GM23338 (cell line): ENCODE measurements at regions not wholly inside any gene's neighbourhood (a gene's known extent, or its start where the extent isn't known, plus 50 kb on each side); places are given as distances from the start of the nearest gene placed in this dataset.

ENCODE experiments used
- ATAC-seq: fragments of 200-7000 bp; cut with Tn5 transposase; 3 replicates; pipeline ENCODE4 v1.9.1; 2020
- DNase-seq: peaks from one replicate; pipeline ENCODE4 v3.0.0-alpha.2; 2015; ENCODE audit warnings: low spot score
- H2AFZ ChIP-seq: fragments of 200-600 bp; sonication (generic); 2 replicates; pipeline ENCODE4 v1.8.0; 2016; ENCODE audit warnings: antibody characterized with exemption, mild to moderate bottlenecking, moderate library complexity
- H3F3A ChIP-seq: fragments of 200-600 bp; sonication (generic); replicated peaks from 2 replicates; pipeline ENCODE4 v1.8.0; 2017; ENCODE audit warnings: antibody characterized with exemption, mixed run types, low read depth
- H3K27ac ChIP-seq: fragments of 200-600 bp; sonication (generic); 2 replicates; pipeline ENCODE4 v1.6.1; 2016; ENCODE audit warnings: low read depth
- H3K27me3 ChIP-seq: fragments of 200-600 bp; sonication (generic); 2 replicates; pipeline ENCODE4 v1.8.0; 2016; ENCODE audit warnings: mild to moderate bottlenecking, mixed run types, moderate library complexity; ENCODE audit not compliant: insufficient read depth
- H3K36me3 ChIP-seq: fragments of 200-600 bp; sonication (generic); 2 replicates; pipeline ENCODE4 v1.8.0; 2016; ENCODE audit warnings: mild to moderate bottlenecking; ENCODE audit not compliant: insufficient read depth
- H3K4me1 ChIP-seq: fragments of 200-600 bp; sonication (generic); 2 replicates; pipeline ENCODE4 v1.8.0; 2016; ENCODE audit warnings: mild to moderate bottlenecking, moderate library complexity; ENCODE audit not compliant: insufficient read depth
- H3K4me2 ChIP-seq: fragments of 200-600 bp; sonication (generic); 2 replicates; pipeline ENCODE4 v1.7.1; 2017; ENCODE audit warnings: mixed run types
- H3K4me3 ChIP-seq: fragments of 200-600 bp; sonication (generic); 2 replicates; pipeline ENCODE4 v1.6.1; 2016; ENCODE audit warnings: mixed run types
- H3K79me2 ChIP-seq: fragments of 200-600 bp; sonication (generic); replicated peaks from 2 replicates; pipeline ENCODE4 v1.8.0; 2017; ENCODE audit warnings: mild to moderate bottlenecking; ENCODE audit not compliant: insufficient read depth
- H3K9me2 ChIP-seq: fragments of 200-600 bp; sonication (generic); 2 replicates; pipeline ENCODE4 v1.8.0; 2017; ENCODE audit not compliant: insufficient read depth
- H4K20me1 ChIP-seq: fragments of 200-600 bp; sonication (generic); replicated peaks from 2 replicates; pipeline ENCODE4 v1.8.0; 2017; ENCODE audit warnings: mild to moderate bottlenecking; ENCODE audit not compliant: insufficient read depth
- H3K27ac Mint-ChIP-seq: 2 replicates; pipeline ENCODE4 v1.8.0; 2020; ENCODE audit warnings: inconsistent platforms, mild to moderate bottlenecking, moderate library complexity, mixed read lengths
- H3K27me3 Mint-ChIP-seq: 3 replicates; pipeline ENCODE4 v1.8.0; 2022; ENCODE audit warnings: low read depth, mild to moderate bottlenecking, moderate library complexity, mixed read lengths, inconsistent platforms; ENCODE audit not compliant: insufficient read depth, poor library complexity
- H3K36me3 Mint-ChIP-seq: 3 replicates; pipeline ENCODE4 v1.8.0; 2021; ENCODE audit warnings: low read depth, mild to moderate bottlenecking, inconsistent platforms, moderate library complexity, mixed read lengths
- H3K4me1 Mint-ChIP-seq: 3 replicates; pipeline ENCODE4 v1.8.0; 2020; ENCODE audit warnings: mild to moderate bottlenecking, inconsistent platforms, mixed read lengths
- H3K4me3 Mint-ChIP-seq: 3 replicates; pipeline ENCODE4 v1.8.0; 2021; ENCODE audit warnings: moderate library complexity, mild to moderate bottlenecking, inconsistent platforms, mixed read lengths
- H3K9me3 Mint-ChIP-seq: 3 replicates; pipeline ENCODE4 v1.8.0; 2020; ENCODE audit warnings: moderate library complexity, mild to moderate bottlenecking, inconsistent platforms, mixed read lengths
- CREB1 ChIP-seq: fragments of 250-450 bp; sonication (Bioruptor Pico); IDR thresholded peaks from 2 replicates; pipeline ENCODE4 v1.5.0; 2020; ENCODE audit warnings: low read depth, mild to moderate bottlenecking, moderate library complexity
- CTCF ChIP-seq, 2 experiments: fragments of 200-600 bp in 1 of 2; sonication (generic) in 1 of 2; conservative IDR thresholded peaks; 2 replicates each; pipeline versions ENCODE4 v1.5.1 to v1.6.1; 2016 to 2017; ENCODE audit warnings: antibody characterized with exemption in 2 of 2, low read depth in 2 of 2, mild to moderate bottlenecking in 2 of 2, moderate library complexity in 1 of 2
- ETS1 ChIP-seq: IDR thresholded peaks from 2 replicates; pipeline ENCODE4 v1.6.1; 2016; ENCODE audit warnings: antibody characterized with exemption
- EZH2phosphoT487 ChIP-seq: fragments of 200-600 bp; sonication (generic); IDR thresholded peaks from one replicate; pipeline ENCODE4 v1.8.1; 2018; ENCODE audit warnings: antibody characterized with exemption; ENCODE audit not compliant: unreplicated experiment
- JUNB ChIP-seq: IDR thresholded peaks from one replicate; pipeline ENCODE4 v1.6.1; 2016; ENCODE audit warnings: antibody characterized with exemption; ENCODE audit not compliant: unreplicated experiment
- REST ChIP-seq: IDR thresholded peaks from one replicate; pipeline ENCODE4 v1.6.1; 2018; ENCODE audit warnings: antibody characterized with exemption; ENCODE audit not compliant: unreplicated experiment
- STAT1 ChIP-seq: IDR thresholded peaks from one replicate; pipeline ENCODE4 v1.6.1; 2016; ENCODE audit warnings: antibody characterized with exemption; ENCODE audit not compliant: unreplicated experiment
- ZNF114 ChIP-seq: fragments of 250-450 bp; sonication (Bioruptor Pico); IDR thresholded peaks from 2 replicates; pipeline ENCODE4 v1.5.0; 2020; ENCODE audit warnings: mild to moderate bottlenecking, moderate library complexity
- ZNF331 ChIP-seq: fragments of 250-450 bp; sonication (Bioruptor Pico); IDR thresholded peaks from 2 replicates; pipeline ENCODE4 v1.5.0; 2020; ENCODE audit warnings: low read depth, mild to moderate bottlenecking, moderate library complexity
- ZNF462 ChIP-seq: fragments of 250-450 bp; sonication (Bioruptor Pico); IDR thresholded peaks from 2 replicates; pipeline ENCODE4 v1.5.0; 2020; ENCODE audit warnings: mild to moderate bottlenecking, moderate library complexity

GRCh38 chr1:78240191-78240590, 194.4 kb downstream of the GIPC2 start:
- Histone ChIP-seq H3K9me2 (no peaks in the 10 kb centered on the region), H3K27ac (no peak overlapping the region), H3K4me2 (no peak overlapping the region), H3K4me1 (no peaks in the 10 kb centered on the region), H3K79me2 (no peaks in the 10 kb centered on the region), H3K27me3 (peaks cover 79% of the 10 kb centered on the region), H2AFZ (no peak overlapping the region), H3K36me3 (no peaks in the 10 kb centered on the region), H3K4me3 (no peak overlapping the region), H3F3A (no peaks in the 10 kb centered on the region), H4K20me1 (no peaks in the 10 kb centered on the region; the same call in 1 of the 2 replicates)
- Mint-ChIP-seq H3K9me3 (peaks cover 9% of the 10 kb centered on the region; the same call in 2 of the 3 replicates), H3K4me1 (peaks cover 11% of the 10 kb centered on the region), H3K36me3 (no peaks in the 10 kb centered on the region), H3K27ac (no peak overlapping the region), H3K4me3 (no peak overlapping the region), H3K27me3 (peaks cover 73% of the 10 kb centered on the region)
- no peak for ATAC-seq
- TF ChIP-seq ETS1 (no peak), STAT1 (no peak), ZNF462 (no peak), CTCF (conservative IDR thresholded peaks at IDR 0.05; ENCODE audit: low read depth in 2 of 2) (no peak), REST (no peak), EZH2phosphoT487 (no peak), JUNB (no peak), ZNF331 (no peak), CREB1 (CRISPR knock-in tag) (no peak), ZNF114 (CRISPR knock-in tag) (no peak)
- DNase-seq = no peak
